Central memory CD8-positive, alpha-beta T cell (primary cell): ENCODE measurements at regions not wholly inside any gene's neighbourhood (a gene's known extent, or its start where the extent isn't known, plus 50 kb on each side); places are given as distances from the start of the nearest gene placed in this dataset.

Source experiments
- ATAC-seq: fragments of 150-1000 bp; cut with Tn5 transposase; replicated peaks from 2 replicates; pipeline ENCODE4 v1.10.0; 2022; ENCODE audit warnings: mild to moderate bottlenecking, moderate FRiP score, moderate number of reproducible peaks; ENCODE audit not compliant: poor library complexity, severe bottlenecking; ENCODE audit errors: extremely low read depth
- DNase-seq, 2 donors: peaks; one replicate each; pipeline ENCODE4 v3.0.0; 2021; ENCODE audit warnings: low spot score in 2 of 2
- H3K27ac Mint-ChIP-seq: one replicate; pipeline ENCODE4 v1.8.0; 2022; ENCODE audit warnings: low read depth, mild to moderate bottlenecking, moderate library complexity, mixed read lengths
- H3K27me3 Mint-ChIP-seq: one replicate; pipeline ENCODE4 v1.8.0; 2022; ENCODE audit warnings: mixed read lengths
- H3K36me3 Mint-ChIP-seq: one replicate; pipeline ENCODE4 v1.8.0; 2022; ENCODE audit warnings: mild to moderate bottlenecking, moderate library complexity, mixed read lengths; ENCODE audit not compliant: insufficient read depth
- H3K4me1 Mint-ChIP-seq: one replicate; pipeline ENCODE4 v1.8.0; 2022; ENCODE audit warnings: mixed read lengths
- H3K4me3 Mint-ChIP-seq: one replicate; pipeline ENCODE4 v1.8.0; 2022; ENCODE audit warnings: mild to moderate bottlenecking, moderate library complexity, mixed read lengths
- H3K9me3 Mint-ChIP-seq: one replicate; pipeline ENCODE4 v1.8.0; 2022; ENCODE audit warnings: mixed read lengths

GRCh38 chr15:70200511-70201424 is 103.1 kb upstream of the TLE3 start:
- H3K27ac Mint-ChIP-seq: no peak overlapping the region

DNA sequence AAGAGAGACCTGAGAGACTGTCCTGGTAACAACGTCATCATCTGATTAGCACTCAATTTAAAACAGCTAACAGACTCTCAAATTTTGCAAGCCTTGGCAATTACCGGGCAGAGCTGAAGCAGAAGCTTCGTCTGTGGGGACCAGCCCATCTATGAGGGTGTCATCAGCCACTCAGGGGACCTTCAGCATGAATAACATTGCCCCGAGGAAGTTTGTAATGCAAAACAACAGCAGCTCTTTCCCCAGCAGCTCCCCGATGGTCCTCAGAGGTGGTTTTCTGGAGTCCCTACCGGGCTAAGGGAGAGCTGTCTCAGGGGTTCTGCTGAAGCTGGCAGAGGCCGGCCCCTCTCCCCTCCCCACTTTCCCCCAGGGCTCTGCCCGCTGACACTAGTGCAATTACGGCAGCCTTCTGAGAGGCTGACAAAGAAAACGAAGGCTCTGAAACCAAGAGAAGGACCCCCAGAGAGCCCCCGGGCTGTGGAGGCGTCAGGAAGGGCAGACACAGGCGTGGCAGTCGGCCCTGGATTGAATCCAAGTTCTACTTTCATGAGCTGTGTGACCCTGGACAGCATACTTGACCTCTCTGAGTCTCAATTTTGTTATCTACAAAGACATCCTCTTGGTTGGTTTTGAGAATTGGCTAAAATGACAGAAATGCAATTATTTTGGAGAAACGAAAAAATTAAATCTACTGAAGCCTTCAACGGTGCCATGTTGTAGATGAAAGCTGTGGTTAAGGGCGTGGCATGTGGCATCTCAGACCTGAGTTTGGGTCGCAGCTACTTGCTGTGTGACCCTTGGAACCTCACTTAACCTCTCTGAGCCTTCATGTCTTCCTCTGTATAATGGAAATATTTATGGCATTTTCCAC is 102.1 kb upstream of the TLE3 start:
- no peak overlapping the region for H3K4me3 Mint-ChIP-seq
- no peak for DNase-seq
- H3K9me3 Mint-ChIP-seq: no peaks in the 10 kb centered on the region
- no peak overlapping the region for H3K27ac Mint-ChIP-seq
- H3K27me3 Mint-ChIP-seq: peaks cover 16% of the 10 kb centered on the region
- peaks cover 8% of the 10 kb centered on the region for H3K4me1 Mint-ChIP-seq
- no peaks in the 10 kb centered on the region for H3K36me3 Mint-ChIP-seq
- no peak for ATAC-seq

More at GRCh38 chr15:70200511-70201424, 103.1 kb upstream of the TLE3 start:
- ATAC-seq: no peak
- DNase-seq: no peak
- Mint-ChIP-seq H3K36me3 (no peaks in the 10 kb centered on the region), H3K9me3 (no peaks in the 10 kb centered on the region), H3K4me1 (peaks cover 8% of the 10 kb centered on the region), H3K27me3 (peaks cover 16% of the 10 kb centered on the region), H3K4me3 (no peak overlapping the region)

- Mint-ChIP-seq H3K4me1 (peaks cover 8% of the 10 kb centered on the region), H3K27me3 (peaks cover 16% of the 10 kb centered on the region), H3K36me3 (no peaks in the 10 kb centered on the region), H3K9me3 (no peaks in the 10 kb centered on the region), H3K27ac (no peak overlapping the region), H3K4me3 (no peak overlapping the region)
- DNase-seq (no peak), ATAC-seq (no peak)
Measured at GRCh38 chr15:70199124-70199482, 101.4 kb upstream of the TLE3 start.

DNA sequence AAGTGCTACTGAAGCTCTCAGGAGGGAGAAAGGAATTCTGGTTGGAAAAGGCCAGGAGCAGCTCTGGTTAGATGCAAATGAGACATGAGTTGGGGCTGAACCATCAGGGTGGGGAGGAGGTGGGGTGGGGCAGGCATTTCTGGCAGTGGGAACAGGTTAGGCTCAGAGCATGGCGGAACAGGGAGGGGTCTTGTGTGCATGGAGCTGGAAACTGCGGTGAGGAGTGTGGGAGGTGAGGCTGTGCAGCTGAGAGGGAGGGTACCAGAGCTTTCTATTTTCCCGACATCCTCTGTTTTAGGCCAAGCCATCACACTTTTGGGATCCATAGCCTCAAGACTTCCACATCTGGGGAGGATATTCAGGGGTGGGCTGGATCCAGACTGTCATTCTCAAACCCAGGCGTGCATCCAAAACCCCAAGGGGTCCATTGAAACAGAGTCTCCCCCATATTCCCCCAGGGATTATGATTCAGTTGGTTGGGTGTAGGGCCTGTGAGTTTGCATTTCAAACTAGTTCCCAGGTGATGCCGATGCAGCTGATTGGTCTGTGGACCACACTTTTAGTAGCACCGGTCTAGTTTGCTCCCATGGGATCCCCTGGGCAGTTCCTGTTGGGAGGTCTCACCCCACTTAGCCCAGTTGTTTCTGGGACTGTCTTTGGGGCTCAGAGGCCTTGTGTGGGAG is 100.9 kb upstream of the TLE3 start:
- Mint-ChIP-seq H3K9me3 (no peaks in the 10 kb centered on the region), H3K27ac (no peak overlapping the region), H3K4me1 (peaks cover 8% of the 10 kb centered on the region), H3K4me3 (no peak overlapping the region), H3K36me3 (no peaks in the 10 kb centered on the region), H3K27me3 (peaks cover 16% of the 10 kb centered on the region)
- ATAC-seq: no peak
- no peak for DNase-seq

DNA sequence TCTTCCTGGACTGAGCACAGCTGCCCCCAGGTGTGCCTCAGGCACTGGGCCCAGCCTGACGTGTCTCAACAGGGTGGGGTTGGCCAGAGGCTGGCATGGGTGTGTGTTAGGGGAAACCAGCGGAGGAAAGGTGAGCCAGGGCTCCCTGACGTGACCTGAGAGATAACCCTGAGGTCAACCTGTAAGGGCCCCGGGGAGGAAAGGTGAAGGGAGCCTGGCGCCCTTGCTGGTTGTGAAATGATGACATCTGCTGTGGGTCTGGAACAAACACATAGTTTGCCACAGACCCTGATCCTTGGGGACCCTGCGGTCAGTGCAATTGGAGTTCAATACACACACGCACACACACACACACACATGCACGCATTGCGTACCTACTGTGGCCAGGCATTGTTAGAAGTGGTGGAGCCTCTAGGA is 100.2 kb upstream of the TLE3 start:
- H3K4me3 Mint-ChIP-seq: no peak overlapping the region
- H3K27ac Mint-ChIP-seq: no peak overlapping the region

DNA sequence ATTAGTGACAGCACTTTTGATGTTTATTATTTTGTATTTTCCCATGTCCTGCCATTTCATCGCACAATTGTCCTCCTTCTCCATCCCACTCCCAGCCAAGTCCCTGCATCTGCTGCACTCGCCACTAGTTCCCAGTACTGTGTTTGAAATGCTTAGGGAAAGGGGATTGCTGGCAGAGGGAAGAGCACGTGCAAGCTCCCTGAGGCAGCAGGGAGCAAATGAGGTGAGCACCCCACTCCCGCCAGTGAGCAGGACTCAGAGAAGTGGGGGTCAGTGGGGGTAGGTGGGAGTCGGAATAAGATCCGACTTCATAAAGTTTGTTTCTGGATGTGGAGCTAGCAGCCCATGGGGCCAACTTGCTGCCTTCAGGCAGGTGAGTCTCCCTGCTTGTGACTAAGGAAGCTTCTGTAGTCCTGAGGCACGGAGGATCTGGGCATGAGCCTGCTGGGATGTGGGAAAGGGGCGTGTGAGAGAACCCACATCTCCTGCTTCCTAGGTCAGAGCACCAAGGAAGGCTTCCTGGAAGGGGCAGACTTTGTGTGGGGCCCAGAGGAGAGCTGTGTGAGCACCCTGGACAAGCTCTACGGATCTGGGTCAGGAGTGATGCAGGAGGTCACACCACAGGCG is 99.7 kb upstream of the TLE3 start:
- no peak overlapping the region for H3K4me3 Mint-ChIP-seq
- H3K9me3 Mint-ChIP-seq: no peaks in the 10 kb centered on the region
- ATAC-seq (no peak), DNase-seq (no peak)
- H3K4me1 Mint-ChIP-seq: peaks cover 8% of the 10 kb centered on the region
- H3K27me3 Mint-ChIP-seq: peaks cover 16% of the 10 kb centered on the region
- no peaks in the 10 kb centered on the region for H3K36me3 Mint-ChIP-seq
- peak overlapping the region; percentile 72 for H3K27ac Mint-ChIP-seq

More for the DNA sequence above, 100.2 kb upstream of the TLE3 start:
- Mint-ChIP-seq H3K4me1 (peaks cover 8% of the 10 kb centered on the region), H3K27me3 (peaks cover 16% of the 10 kb centered on the region), H3K9me3 (no peaks in the 10 kb centered on the region), H3K36me3 (no peaks in the 10 kb centered on the region)
- no peak for ATAC-seq
- DNase-seq: no peak

GRCh38 chr15:70196372-70197316 is 98.9 kb upstream of the TLE3 start:
- H3K36me3 Mint-ChIP-seq: no peaks in the 10 kb centered on the region
- no peak for ATAC-seq
- H3K4me3 Mint-ChIP-seq: no peak overlapping the region
- H3K4me1 Mint-ChIP-seq: peaks cover 8% of the 10 kb centered on the region
- DNase-seq: no peak
- H3K27ac Mint-ChIP-seq: peak overlapping the region; percentile 72
- H3K9me3 Mint-ChIP-seq: no peaks in the 10 kb centered on the region
- H3K27me3 Mint-ChIP-seq: peaks cover 16% of the 10 kb centered on the region

- ATAC-seq: no peak
- Mint-ChIP-seq H3K9me3 (no peaks in the 10 kb centered on the region), H3K27ac (no peak overlapping the region), H3K36me3 (no peaks in the 10 kb centered on the region), H3K4me3 (no peak overlapping the region), H3K4me1 (peaks cover 8% of the 10 kb centered on the region), H3K27me3 (peaks cover 16% of the 10 kb centered on the region)
- DNase-seq: no peak
Measured at GRCh38 chr15:70195587-70196305, 98.0 kb upstream of the TLE3 start.

- peaks cover 8% of the 10 kb centered on the region for H3K4me1 Mint-ChIP-seq
- H3K9me3 Mint-ChIP-seq: no peaks in the 10 kb centered on the region
- ATAC-seq (no peak), DNase-seq (no peak)
- no peak overlapping the region for H3K27ac Mint-ChIP-seq
- no peak overlapping the region for H3K4me3 Mint-ChIP-seq
- H3K27me3 Mint-ChIP-seq: peaks cover 16% of the 10 kb centered on the region
- H3K36me3 Mint-ChIP-seq: no peaks in the 10 kb centered on the region
Measured at GRCh38 chr15:70195171-70195570, 97.5 kb upstream of the TLE3 start.

- ATAC-seq: no peak
- H3K4me1 Mint-ChIP-seq: peaks cover 8% of the 10 kb centered on the region
- peaks cover 16% of the 10 kb centered on the region for H3K27me3 Mint-ChIP-seq
- no peak overlapping the region for H3K27ac Mint-ChIP-seq
- no peaks in the 10 kb centered on the region for H3K36me3 Mint-ChIP-seq
- H3K9me3 Mint-ChIP-seq: no peaks in the 10 kb centered on the region
- no peak for DNase-seq
- H3K4me3 Mint-ChIP-seq: no peak overlapping the region
Measured at GRCh38 chr15:70194266-70194665, 96.5 kb upstream of the TLE3 start.

DNA sequence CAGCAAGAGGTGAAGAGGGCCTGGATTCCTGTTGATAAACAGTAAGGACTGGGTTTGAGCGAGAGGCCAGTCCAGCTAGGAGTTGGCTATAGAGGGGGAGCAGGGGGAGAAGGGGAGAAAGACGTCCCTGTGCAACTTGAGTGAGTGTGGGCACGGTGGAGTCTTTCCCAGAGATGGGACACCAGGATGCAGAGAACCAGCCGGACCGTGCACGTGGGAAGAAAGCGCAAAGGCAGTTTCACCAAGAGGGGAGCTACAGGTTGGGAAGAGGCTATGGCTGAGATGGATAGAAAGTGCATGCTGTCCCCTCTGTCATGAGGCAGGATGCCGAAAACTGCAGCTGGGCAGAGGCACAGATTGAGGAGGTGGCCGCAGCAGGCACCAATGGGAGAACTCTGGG is 96.0 kb upstream of the TLE3 start:
- Mint-ChIP-seq H3K36me3 (no peaks in the 10 kb centered on the region), H3K4me3 (no peak overlapping the region), H3K27ac (no peak overlapping the region), H3K27me3 (peaks cover 16% of the 10 kb centered on the region), H3K9me3 (no peaks in the 10 kb centered on the region), H3K4me1 (peaks cover 8% of the 10 kb centered on the region)
- DNase-seq (no peak), ATAC-seq (no peak)
